Fibroblast of mammary gland (primary cell): ENCODE measurements at regions not wholly inside any gene's neighbourhood (a gene's known extent, or its start where the extent isn't known, plus 50 kb on each side); places are given as distances from the start of the nearest gene placed in this dataset.
"Not testable (repeated sequence)": the region's sequence is repeated elsewhere in the genome, so short reads cannot be mapped to it uniquely, and the experiment has no call there.

Experiments
- DNase-seq: peaks from one replicate; pipeline ENCODE4 v3.0.0-alpha.2; 2010; ENCODE audit warnings: low read depth
- H3K4me3 ChIP-seq: 2 replicates; pipeline ENCODE4 v1.5.1; 2011; ENCODE audit warnings: low read depth, mild to moderate bottlenecking, low read length, moderate library complexity; ENCODE audit not compliant: control insufficient read depth
- CTCF ChIP-seq: conservative IDR thresholded peaks from 2 replicates; pipeline ENCODE4 v1.5.1; 2011; ENCODE audit warnings: low read depth, low read length, inconsistent platforms; ENCODE audit not compliant: control insufficient read depth, insufficient read depth

- H3K4me3 ChIP-seq, result no peak overlapping the region
- TF ChIP-seq CTCF, result no peak
- DNase-seq, result no peak
Observed at GRCh38 chr5:68116408-68116807, 99.1 kb upstream of the PIK3R1 start.

GRCh38 chr5:68115584-68115983 lies 100.0 kb upstream of the PIK3R1 start:
- DNase-seq, result no peak
- no peak overlapping the region for H3K4me3 ChIP-seq
- no peak for TF ChIP-seq CTCF

- no peak for TF ChIP-seq CTCF
- peak; percentile 95 for DNase-seq
- H3K4me3 ChIP-seq, result no peak overlapping the region
Observed at GRCh38 chr5:68114378-68115040, 101.0 kb upstream of the PIK3R1 start.

- no peak for DNase-seq
- no peak overlapping the region for H3K4me3 ChIP-seq
- no peak for TF ChIP-seq CTCF
Observed at GRCh38 chr5:68112658-68113057, 102.9 kb upstream of the PIK3R1 start.

- no peak overlapping the region for H3K4me3 ChIP-seq
- no peak for TF ChIP-seq CTCF
- DNase-seq, result no peak
Observed at GRCh38 chr5:68110894-68111293, 104.7 kb upstream of the PIK3R1 start.

- no peak overlapping the region for H3K4me3 ChIP-seq
- no peak for TF ChIP-seq CTCF
- DNase-seq, result no peak
Observed at GRCh38 chr5:68110264-68110663, 105.3 kb upstream of the PIK3R1 start.

- DNase-seq, H3K4me3 ChIP-seq: not testable (repeated sequence)
Observed at GRCh38 chr5:68104217-68104616, 111.3 kb upstream of the PIK3R1 start.

GRCh38 chr5:68103297-68103696 lies 112.3 kb upstream of the PIK3R1 start:
- DNase-seq, H3K4me3 ChIP-seq: not testable (repeated sequence)
